ENCODE measurements at regions not wholly inside any gene's neighbourhood (a gene's known extent, or its start where the extent isn't known, plus 50 kb on each side); places are given as distances from the start of the nearest gene placed in this dataset.

GRCh38 chr4:162456106-162456505 lies 292.3 kb upstream of the FSTL5 start:
- no peak for TF ChIP-seq CTCF (IDR thresholded peaks at IDR 0.05)
- TF ChIP-seq EZH2 (IDR thresholded peaks at IDR 0.05): no peak
